ENCODE measurements at regions not wholly inside any gene's neighbourhood (a gene's known extent, or its start where the extent isn't known, plus 50 kb on each side); places are given as distances from the start of the nearest gene placed in this dataset.

DNA sequence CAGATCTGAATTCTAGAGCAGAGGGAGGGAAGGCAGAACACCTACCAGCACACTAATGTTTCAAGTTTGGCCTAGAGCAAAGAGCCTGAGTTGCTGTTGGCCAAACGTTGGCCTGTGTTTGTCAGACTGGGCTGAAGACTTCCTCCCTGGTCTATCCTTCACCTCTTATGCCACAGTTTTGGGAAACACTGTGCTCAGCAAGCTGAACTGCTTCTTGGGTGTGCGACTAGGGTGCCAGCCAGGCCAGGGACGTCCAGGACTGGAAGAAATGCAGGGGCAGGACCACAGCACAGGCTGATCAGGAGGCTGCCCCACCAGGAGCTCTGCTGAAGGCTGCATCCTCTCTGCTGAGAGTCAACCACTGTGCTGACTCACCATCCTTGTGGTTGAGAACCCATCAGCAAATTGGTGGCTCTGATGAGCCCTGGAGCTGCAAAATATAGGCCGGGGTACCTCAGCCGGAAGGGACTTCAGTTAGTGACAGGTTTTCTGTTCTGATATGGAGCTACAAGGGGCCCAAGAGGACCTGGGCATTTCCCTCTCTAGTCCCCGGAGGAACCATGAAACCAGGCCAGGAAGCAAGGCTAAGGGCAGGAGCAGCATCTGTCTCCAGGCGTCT is 131.6 kb upstream of the RASGRP1 start:
- DNase-seq (ENCODE audit: low read depth) = peak; percentile 57

DNA sequence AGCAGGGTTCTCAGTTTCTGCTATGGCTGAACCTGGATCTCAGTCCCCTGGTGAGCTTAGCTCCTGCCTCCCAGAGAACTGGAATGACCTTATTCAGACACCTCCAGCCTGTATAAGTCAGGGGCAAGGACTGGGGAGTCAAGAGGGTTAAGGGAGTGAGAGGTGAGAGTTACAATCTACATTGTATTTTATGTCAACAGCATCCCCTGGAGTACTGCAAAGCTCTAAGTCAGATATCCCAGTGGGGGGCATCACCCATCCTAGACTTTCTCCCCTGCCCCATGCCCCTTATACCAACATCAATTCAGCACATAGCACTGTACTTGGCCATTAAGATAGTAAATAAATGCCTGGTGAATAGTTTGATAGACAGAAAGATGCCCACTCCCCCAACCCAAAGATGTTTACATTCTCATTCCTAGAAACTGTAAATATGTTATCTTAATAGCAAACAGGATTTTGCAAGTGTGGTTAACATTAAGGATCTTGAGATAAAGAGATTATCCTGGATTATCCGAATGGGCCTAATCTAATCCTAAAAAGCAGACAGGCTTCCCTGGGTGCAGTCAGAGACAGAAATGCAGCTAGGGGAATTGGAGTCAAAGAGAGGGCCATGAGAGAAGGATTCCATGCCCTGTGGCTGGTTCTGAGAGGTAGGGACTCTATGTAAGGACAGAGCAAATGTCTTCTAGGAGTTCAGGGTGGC is 132.3 kb upstream of the RASGRP1 start:
- DNase-seq (ENCODE audit: low read depth) = no peak

DNA sequence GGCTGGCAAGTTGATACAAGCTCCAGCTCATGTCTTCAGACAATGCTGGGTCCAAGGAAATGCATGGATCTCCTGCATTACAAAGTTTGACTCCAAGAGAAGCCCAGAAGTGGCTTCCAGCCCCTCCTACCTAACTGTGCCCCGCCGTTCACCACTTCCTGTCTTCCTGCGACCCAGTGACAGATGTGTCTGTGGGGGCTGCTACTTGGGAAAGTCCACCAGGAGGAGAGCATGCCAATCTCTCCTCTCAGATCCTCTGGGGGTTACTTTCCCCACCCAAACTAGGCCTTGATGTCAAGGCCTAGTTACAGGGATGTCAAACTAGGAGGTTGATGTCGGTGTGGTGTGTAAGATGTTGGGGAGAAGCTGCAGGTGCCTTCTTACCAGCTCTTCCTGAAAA is 133.6 kb upstream of the RASGRP1 start:
- no peak for DNase-seq (ENCODE audit: low read depth)

DNA sequence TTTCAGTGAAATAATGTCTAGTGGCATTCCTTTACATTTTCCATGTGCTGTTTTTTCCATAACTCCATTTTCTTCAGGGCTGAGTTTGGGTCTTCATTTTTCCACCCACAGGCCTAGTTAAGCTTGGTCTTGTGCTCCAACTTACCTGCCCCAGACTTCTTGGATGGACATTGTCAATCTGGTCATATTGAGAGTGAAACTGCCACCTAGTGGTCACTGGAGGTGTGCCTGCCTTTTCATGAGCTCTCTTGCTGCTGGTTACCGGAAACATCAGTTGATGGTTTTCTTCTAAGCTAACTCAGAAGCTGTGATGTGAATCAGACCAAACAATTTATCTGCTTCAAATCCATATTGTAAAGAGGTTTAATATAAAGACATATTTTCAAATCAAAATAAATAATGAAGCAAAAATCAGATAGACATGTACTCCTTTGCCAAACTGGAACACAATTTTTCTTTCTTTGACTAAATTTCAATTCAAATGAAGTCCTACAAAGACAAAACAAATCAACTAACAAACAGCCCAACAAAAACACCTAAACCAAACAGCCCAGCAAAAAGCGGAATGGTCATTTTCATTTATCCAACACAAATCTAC is 135.1 kb upstream of the RASGRP1 start:
- DNase-seq (ENCODE audit: low read depth) = peak; percentile 60

DNA sequence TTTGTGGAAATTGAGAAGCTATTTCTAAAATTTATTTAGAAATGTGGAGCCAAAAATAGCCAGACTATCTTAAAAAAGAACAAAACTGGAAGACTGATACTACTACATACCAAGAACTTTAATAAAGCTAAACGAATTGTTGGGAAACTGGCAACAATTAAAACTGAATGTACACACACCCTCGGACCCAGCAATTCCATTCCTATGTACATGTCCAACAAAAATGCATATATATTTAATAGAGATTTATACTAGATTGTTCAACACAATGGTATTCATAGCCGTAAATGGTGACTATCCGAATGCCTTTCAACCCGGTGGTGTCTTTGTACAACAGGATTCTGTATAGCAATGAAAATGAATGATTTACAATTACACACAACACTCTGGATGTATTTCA is 136.5 kb upstream of the RASGRP1 start:
- DNase-seq (ENCODE audit: low read depth) = no peak

DNA sequence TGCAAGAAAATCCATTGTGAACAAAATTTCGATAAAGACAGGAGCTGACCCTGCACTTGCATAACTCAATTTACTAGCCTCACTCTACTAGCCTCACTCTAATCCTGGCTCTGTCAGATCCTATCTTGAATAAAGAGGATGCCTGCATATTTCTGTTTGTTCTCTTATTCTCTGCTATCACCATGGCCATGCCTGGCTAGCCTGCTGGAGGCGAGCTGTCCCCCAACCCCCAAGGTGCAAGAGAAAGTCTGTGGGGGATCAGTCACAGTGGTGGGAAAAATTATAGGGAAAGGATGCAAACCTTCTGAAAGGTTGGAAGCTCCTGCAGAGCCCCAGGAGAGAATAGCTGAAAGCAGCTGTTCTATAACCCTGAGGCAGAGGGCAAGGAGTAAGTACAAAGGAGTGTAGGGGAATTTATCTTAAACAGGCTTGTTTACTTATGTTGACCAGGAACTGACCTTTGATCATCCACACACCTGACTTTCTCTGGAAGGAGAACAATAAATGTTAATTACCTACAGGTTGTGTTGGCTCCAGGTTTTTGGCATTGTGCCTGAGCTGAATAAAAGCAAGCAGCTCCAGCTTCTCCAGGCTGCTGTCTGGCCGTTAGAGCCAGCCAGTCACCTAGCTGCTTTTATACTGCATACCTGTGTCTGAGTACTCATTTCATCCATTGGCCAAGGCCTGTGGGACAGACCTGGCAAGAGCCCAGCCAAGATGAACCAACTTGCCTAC is 137.7 kb upstream of the RASGRP1 start:
- no peak for DNase-seq (ENCODE audit: low read depth)

DNA sequence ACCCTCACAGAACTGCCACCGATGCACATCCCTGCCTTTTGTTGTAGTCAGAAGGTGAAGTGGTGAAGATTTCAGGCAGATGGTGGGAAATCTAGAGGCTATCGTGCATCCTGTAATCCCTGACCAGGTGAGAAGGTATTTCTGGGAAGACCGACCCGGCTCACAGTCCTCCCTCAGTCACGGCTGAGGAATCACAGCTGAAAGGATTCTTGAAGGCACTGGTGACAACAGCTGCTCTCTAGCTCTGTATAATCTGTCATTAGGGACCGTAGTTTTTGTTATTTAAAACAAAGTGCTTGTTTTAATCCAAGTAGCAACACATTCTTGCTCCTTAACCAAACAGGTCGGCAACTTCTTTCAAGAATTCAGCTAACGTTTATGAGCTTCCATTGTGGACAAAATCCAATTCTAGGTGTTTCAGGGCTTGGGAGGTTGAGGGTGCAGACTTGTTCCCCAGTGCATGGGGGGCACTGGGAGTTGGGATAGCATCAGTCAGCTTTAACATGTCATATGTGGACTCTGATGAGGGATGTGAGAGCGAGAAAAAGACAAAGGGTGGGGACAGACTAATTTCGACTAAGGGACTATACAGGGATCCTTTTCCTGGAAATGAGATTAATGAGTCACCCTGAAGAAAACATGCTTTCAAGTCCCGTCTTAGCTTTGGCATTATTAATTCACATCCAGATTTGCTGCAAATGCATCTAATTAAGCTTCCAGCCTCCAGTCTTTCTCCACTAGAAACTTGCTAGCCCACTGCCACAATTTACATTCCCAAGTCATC is 141.0 kb upstream of the RASGRP1 start:
- no peak for DNase-seq (ENCODE audit: low read depth)

DNA sequence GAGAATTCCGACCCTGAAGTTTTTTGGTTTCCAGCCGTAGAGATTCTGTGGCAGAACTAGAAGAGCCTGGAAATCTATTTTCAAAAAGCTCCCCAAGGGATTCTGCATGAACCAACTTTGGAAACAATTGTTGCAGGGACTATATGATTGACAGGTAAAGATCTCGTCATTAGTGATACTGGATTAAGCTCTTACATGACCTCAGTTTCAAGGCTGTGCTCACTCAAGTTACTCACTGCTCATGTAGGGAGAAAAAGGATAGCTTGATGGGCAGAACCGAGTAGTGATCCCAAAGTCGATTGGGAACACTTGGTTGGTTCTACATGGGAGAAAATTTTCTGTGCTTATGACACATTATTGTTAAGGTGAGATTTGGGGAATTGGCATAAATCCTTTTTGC is 142.3 kb upstream of the RASGRP1 start:
- no peak for DNase-seq (ENCODE audit: low read depth)

DNA sequence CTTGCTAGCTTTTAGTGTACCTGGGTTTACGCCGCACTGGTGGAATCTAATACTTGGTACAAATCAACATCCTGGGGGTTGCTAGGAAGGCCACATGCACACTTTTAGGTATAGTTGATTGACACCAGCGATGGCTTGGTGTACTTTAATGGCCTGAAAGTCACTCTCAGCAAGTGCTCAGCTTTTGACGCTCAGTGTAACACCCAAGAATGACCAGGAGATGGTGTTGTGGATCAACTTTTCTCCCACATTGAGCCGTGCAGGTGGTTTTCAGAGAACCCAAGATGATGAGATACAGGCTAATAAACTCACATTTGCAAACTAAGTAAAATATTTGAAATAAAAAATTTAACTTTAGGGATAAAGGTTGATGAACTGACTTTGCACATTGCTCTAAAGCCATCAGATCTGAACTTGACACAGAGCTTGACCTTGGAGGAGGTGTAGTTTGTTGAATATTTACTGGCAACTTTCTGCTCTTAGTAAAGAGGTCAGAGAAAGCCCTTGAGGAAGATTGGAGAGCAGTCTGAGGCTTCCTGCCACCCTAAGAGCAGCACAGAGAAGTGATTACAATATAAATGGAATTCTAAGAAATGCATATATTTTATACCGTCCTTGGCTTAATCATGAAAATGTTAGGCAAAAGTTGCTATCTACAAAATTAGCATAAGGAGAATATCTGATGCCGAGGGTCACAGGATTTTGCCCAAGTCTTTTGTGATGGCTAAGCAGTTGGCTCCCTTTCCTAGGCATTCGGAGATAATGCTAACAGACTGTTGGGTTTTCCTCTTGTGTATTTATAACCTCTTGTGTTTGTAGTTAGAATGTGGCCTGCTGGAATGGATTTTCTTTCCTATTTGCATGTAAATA is 143.4 kb upstream of the RASGRP1 start:
- DNase-seq (ENCODE audit: low read depth) = no peak

DNA sequence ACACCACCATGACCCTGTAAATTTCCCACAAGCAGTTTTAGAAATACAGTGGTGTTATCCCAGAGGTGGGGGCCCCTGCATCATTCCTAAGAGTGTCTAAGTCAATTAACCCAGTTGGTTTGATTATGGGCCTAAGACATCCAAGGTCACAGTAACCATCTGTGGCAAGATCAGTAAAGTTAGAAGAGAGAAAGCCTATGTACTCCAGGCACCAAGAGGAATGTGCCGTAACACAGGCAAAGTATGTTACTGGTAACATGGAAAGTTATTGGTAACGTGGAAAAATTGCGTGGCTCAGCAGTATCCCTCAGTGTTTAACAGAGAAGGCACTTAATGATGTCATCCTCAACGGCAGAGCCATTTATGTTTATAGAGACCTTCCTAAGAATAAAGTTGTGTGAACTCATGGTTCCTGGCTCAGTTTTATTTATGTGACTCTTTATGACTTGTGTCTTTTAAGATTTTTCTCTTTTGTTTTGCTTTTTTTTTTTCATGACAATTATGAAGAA is 144.1 kb upstream of the RASGRP1 start:
- DNase-seq (ENCODE audit: low read depth) = no peak

DNA sequence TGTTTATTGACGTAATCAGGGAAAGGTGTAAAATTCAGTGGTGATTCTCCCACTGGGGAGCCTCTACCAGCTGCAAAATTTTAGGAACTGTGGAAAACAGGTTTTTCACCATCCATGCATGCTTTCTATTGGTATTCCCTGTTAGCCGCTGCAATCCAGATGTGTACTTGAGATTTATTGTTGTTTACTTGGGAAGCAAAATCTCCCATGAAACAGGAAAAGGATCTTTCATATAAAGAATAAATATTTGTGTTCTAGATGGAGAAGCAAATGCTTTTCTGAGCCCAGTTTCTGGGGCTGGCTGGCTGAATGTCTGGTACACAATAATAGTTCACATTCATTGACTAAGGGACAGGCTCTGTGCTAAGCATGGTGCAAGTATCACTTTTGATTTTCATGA is 144.6 kb upstream of the RASGRP1 start:
- DNase-seq (ENCODE audit: low read depth) = no peak

DNA sequence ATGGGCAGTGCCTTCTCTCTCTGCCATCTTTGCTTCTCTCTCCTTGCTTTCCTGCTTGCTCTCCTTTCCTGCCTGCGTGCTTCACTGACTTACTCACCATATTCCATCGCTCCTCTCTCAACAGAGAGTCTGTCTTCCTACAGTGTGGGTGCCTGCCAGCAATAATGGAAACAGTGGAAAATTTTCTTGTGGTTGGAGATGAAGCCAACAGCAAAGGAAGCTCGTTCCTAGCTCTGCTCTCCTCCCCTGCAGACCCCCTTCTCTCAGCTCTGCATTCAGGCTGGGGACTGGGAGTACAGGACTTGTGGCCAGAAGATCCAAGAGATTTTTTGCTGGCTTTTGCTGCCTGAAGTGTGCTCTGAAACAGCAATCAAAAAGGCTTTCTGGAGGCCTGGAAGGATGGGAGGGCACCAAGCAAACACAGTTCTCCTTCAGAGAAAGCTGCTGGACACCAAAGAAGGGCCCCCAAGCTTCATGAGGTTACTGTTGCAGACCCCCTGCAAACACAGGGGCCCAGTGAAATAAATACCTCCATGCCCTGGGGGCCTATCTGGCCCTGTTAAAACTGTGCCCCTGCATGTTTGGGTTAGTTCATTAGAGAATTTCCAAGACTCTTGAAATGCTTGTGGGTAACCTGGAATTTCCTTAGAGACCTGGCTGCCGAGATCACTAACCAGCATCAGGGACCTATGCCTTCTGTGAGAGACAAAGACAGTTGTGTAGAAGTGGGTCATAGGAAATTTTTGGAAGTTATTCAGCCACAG is 149.9 kb upstream of the RASGRP1 start:
- no peak for DNase-seq (ENCODE audit: low read depth)

DNA sequence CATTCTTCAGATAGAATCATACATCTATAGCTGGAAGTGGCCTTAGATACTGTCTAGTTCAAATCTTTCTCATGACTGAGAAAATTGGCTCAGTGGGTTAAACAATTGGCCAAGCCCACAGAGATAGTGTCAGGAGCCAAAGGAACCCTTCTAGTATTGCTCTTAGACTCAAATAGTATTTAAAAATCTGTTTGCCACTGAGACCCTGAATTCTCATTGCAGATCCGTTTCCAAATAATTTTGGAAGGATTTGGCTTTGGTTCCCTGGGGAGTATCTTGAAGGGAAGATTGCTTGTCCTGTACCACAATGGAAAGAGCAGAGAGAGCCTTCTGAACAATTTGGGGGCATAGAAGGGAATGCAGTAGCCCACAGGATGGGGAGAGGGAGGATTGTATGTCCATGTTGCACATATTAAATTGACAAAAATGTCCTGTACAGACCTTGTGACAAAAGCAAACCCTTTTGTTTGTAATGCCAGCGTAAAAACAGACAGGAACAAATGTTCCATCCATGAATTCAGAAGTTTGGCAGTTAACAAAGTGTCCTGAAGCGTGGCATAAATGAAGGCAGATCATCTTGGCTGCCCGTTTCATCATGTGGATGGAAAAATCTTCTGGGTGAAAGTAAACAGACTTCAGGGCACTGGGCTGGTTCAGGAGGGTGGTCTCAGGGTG is 156.4 kb upstream of the RASGRP1 start:
- no peak for DNase-seq (ENCODE audit: low read depth)

DNA sequence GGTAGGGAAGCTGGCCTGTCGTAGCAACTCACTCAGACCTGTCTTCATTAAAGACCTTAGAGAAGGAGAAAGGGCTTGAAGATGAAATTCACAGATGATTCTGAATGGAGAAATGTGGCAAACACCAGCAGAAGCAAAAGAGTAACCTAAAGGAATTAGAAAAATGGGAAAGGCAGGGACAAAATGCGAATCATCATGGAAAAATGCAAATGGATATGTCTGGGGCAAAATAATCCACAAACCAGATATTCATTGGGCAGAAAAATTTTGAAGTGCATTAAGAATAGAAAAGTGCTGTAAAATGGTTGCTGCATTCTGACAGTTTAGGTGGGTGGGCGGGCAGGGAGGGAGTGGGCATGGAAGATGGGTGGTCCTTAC is 156.9 kb upstream of the RASGRP1 start:
- DNase-seq (ENCODE audit: low read depth) = no peak

DNA sequence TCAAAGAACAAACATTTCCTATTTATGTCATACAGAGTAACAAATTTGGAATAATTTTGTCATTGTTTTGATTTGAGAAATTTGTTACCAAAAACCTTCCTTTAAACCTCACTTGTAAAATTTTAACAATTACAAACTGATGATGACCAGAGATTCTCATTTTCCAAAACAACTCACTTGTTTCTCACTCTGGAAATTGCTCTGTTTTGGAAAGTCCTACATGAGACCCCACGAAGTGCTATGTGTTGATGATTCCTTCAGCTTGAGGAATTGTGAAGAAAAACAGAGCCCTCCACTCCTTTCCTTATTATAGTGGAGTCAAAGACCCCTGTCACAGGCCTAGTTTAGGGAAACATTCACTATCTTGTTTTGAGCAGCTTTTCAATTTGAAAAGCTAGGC is 157.6 kb upstream of the RASGRP1 start:
- DNase-seq (ENCODE audit: low read depth) = no peak

DNA sequence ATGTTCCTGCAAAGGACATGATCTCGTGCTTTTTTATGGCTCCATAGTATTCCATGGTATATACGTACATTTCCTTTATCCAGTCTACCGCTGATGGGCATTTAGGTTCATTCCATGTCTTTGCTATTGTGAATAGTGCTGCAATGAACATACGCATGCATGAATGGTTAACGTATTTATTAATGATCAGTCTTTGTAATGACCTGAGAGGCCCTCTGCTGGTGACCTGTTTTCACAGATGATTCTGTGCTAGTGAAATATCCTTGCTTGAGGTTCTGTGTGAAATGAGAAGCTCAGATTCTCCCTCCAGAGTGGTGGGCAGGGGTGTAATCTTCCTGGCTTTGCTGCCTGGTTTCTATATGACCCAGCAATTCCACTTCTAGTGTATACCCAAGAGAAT is 160.2 kb upstream of the RASGRP1 start:
- DNase-seq (ENCODE audit: low read depth) = no peak

DNA sequence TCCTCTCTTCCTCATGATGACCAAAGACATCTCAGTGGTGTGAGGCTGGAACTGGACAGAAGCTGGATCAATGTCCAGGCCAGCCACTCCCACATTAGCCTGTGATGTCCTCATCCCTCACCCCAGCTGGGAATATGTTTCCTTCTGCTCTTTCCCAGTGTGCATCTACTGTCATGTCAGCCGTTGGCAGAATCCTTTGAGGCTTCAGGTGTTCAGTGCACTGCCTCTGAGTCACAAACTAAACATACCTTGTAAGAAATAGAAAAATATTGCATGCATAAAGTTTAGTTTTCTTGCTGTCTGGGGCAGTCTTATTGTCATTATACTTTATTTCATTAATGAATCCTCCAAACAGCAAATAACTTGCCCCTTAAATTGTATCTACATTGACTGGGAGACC is 161.6 kb upstream of the RASGRP1 start:
- no peak for DNase-seq (ENCODE audit: low read depth)

DNA sequence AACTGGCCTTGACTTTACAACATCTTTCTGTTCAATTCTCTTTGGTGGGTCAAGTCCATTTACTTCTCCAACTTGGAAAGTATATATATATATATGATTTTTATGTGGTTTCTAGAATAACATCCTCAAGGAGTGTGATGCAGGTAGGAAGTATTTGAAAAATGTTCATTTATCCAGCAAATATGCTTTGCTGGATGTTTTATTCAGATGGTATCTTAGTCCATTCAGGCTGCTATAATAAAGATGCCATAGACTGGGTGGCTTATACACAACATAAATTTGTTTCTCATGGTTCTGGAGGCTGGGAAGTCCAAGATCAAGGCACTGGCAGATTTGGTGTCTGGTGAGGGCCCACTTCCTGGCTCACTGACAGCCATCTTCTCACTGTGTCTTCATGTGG is 168.7 kb upstream of the RASGRP1 start:
- DNase-seq (ENCODE audit: low read depth) = no peak

DNA sequence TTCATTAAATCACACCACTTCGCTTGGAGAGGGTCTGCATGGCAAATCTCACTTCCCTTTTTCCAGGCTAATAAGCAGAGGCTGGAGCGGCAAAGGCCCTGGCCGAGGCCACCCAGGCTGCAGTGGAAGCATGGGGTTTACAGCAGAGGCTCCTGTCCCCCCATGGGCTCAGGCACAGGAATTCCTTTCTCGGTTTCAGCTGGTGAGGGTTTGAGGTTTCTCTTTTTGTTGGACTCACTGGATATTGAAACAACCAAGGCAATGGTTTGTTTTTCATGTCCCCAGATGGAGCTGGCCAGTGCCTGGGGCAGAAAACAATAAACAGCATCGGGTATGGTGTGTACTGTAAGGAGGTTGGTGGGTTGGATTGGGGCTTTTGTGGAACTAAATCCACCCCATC is 175.6 kb upstream of the RASGRP1 start:
- no peak for DNase-seq (ENCODE audit: low read depth)

DNA sequence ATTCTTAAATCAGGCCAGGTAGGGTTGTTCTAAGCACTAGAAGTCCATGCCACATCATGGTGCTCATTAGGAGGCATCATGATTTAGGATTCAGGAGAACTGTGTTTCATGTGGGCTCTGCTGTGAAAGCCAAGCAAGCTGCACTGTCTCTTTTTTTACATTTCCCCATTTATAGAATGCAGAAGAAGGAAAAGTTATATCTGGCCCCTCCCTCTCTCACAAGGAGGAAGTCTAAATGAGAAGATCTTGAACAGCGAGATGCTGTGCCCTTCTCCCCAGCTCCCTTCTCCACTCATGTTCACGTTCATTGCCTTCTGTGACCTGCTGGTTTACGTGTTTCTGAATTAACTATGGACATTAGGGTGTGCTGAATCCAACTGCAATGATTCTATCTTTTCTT is 178.5 kb upstream of the RASGRP1 start:
- no peak for DNase-seq (ENCODE audit: low read depth)

All from activated gamma-delta T cell treated with anti-CD3 and anti-CD28 coated beads, Interleukin-2, amount 50 U/mL, for 16 hours (primary cell).